HG03196 (cell line): ENCODE measurements at regions not wholly inside any gene's neighbourhood (a gene's known extent, or its start where the extent isn't known, plus 50 kb on each side); places are given as distances from the start of the nearest gene placed in this dataset.

Experiments
- ATAC-seq: cut with Tn5 transposase; IDR thresholded peaks from one replicate; pipeline ENCODE4 v1.9.1; 2021; ENCODE audit not compliant: unreplicated experiment

GRCh38 chr21:27261676-27262075 is 294.8 kb upstream of the ADAMTS5 start:
- ATAC-seq = no peak

GRCh38 chr21:27260728-27261127 is 293.8 kb upstream of the ADAMTS5 start:
- ATAC-seq = no peak

- no peak for ATAC-seq
Observed at GRCh38 chr21:27258742-27259448, 292.0 kb upstream of the ADAMTS5 start.

GRCh38 chr21:27257908-27258556 is 291.1 kb upstream of the ADAMTS5 start:
- no peak for ATAC-seq

- no peak for ATAC-seq
Observed at GRCh38 chr21:27257226-27257625, 290.3 kb upstream of the ADAMTS5 start.

GRCh38 chr21:27251752-27252151 is 284.9 kb upstream of the ADAMTS5 start:
- ATAC-seq = no peak

- no peak for ATAC-seq
Observed at GRCh38 chr21:27250366-27250765, 283.5 kb upstream of the ADAMTS5 start.

GRCh38 chr21:27248814-27249213 is 281.9 kb upstream of the ADAMTS5 start:
- ATAC-seq = no peak

- ATAC-seq = no peak
Observed at GRCh38 chr21:27246741-27247140, 279.9 kb upstream of the ADAMTS5 start.

- no peak for ATAC-seq
Observed at GRCh38 chr21:27244776-27245175, 277.9 kb upstream of the ADAMTS5 start.

- ATAC-seq = no peak
Observed at GRCh38 chr21:27244352-27244751, 277.5 kb upstream of the ADAMTS5 start.

GRCh38 chr21:27240839-27241238 is 274.0 kb upstream of the ADAMTS5 start:
- ATAC-seq = no peak

- no peak for ATAC-seq
Observed at GRCh38 chr21:27233514-27234115, 266.7 kb upstream of the ADAMTS5 start.

GRCh38 chr21:27225940-27226339 is 259.1 kb upstream of the ADAMTS5 start:
- ATAC-seq = no peak

GRCh38 chr21:27225151-27225550 is 258.3 kb upstream of the ADAMTS5 start:
- no peak for ATAC-seq

- ATAC-seq = no peak
Observed at GRCh38 chr21:27224169-27224568, 257.3 kb upstream of the ADAMTS5 start.

- ATAC-seq = no peak
Observed at GRCh38 chr21:27221077-27221476, 254.2 kb upstream of the ADAMTS5 start.

- ATAC-seq = no peak
Observed at GRCh38 chr21:27220416-27220815, 253.5 kb upstream of the ADAMTS5 start.

- ATAC-seq = no peak
Observed at GRCh38 chr21:27219068-27219467, 252.2 kb upstream of the ADAMTS5 start.

GRCh38 chr21:27213303-27213702 is 246.4 kb upstream of the ADAMTS5 start:
- ATAC-seq = no peak

GRCh38 chr21:27212441-27212840 is 245.6 kb upstream of the ADAMTS5 start:
- no peak for ATAC-seq

GRCh38 chr21:27209546-27209945 is 242.7 kb upstream of the ADAMTS5 start:
- ATAC-seq = no peak
